ENCODE measurements at regions not wholly inside any gene's neighbourhood (a gene's known extent, or its start where the extent isn't known, plus 50 kb on each side); places are given as distances from the start of the nearest gene placed in this dataset.

- no peak for TF ChIP-seq CTCF (conservative IDR thresholded peaks at IDR 0.05; ENCODE audit: low read length)
Observed at GRCh38 chr18:77632758-77633157, 383.1 kb downstream of the GALR1 start.

GRCh38 chr18:77634494-77634893, 384.8 kb downstream of the GALR1 start:
- no peak for DNase-seq (ENCODE audit: low read depth)
- no peak for TF ChIP-seq CTCF (conservative IDR thresholded peaks at IDR 0.05; ENCODE audit: low read length)
- no peak overlapping the region for H3K4me3 ChIP-seq (ENCODE audit: low read length)

More at GRCh38 chr18:77632758-77633157, 383.1 kb downstream of the GALR1 start:
- no peak for DNase-seq (ENCODE audit: low read depth)
- no peak overlapping the region for H3K4me3 ChIP-seq (ENCODE audit: low read length)

- no peak overlapping the region for H3K4me3 ChIP-seq (ENCODE audit: low read length)
- no peak for DNase-seq (ENCODE audit: low read depth)
- no peak for TF ChIP-seq CTCF (conservative IDR thresholded peaks at IDR 0.05; ENCODE audit: low read length)
Observed at GRCh38 chr18:77635451-77635850, 385.8 kb downstream of the GALR1 start.

GRCh38 chr18:77635858-77636257, 386.2 kb downstream of the GALR1 start:
- TF ChIP-seq CTCF (conservative IDR thresholded peaks at IDR 0.05; ENCODE audit: low read length), result no peak
- H3K4me3 ChIP-seq (ENCODE audit: low read length), result no peak overlapping the region
- DNase-seq (ENCODE audit: low read depth), result no peak

GRCh38 chr18:77645170-77645872, 395.7 kb downstream of the GALR1 start:
- DNase-seq (ENCODE audit: low read depth), result no peak
- TF ChIP-seq CTCF (conservative IDR thresholded peaks at IDR 0.05; ENCODE audit: low read length), result no peak
- no peak overlapping the region for H3K4me3 ChIP-seq (ENCODE audit: low read length)

GRCh38 chr18:77647472-77647871, 397.8 kb downstream of the GALR1 start:
- no peak overlapping the region for H3K4me3 ChIP-seq (ENCODE audit: low read length)
- DNase-seq (ENCODE audit: low read depth), result no peak
- TF ChIP-seq CTCF (conservative IDR thresholded peaks at IDR 0.05; ENCODE audit: low read length), result no peak

GRCh38 chr18:77648411-77648810, 398.8 kb downstream of the GALR1 start:
- no peak for TF ChIP-seq CTCF (conservative IDR thresholded peaks at IDR 0.05; ENCODE audit: low read length)
- H3K4me3 ChIP-seq (ENCODE audit: low read length), result no peak overlapping the region

More at GRCh38 chr18:77648411-77648810, 398.8 kb downstream of the GALR1 start:
- no peak for DNase-seq (ENCODE audit: low read depth)

All from AG10803 (cell line).